Stimulated activated CD8-positive, alpha-beta memory T cell treated with anti-CD3 and anti-CD28 coated beads, Interleukin-12 subunit alpha, Interleukin-12 subunit beta, amount 100 ng/mL, for 24 hours (primary cell): ENCODE measurements at regions not wholly inside any gene's neighbourhood (a gene's known extent, or its start where the extent isn't known, plus 50 kb on each side); places are given as distances from the start of the nearest gene placed in this dataset.

ENCODE experiments used
- DNase-seq: peaks from one replicate; pipeline ENCODE4 v3.0.0-alpha.2; 2020; ENCODE audit errors: extremely low read depth

GRCh38 chr13:76446191-76446590 is 440.0 kb downstream of the KCTD12 start:
- no peak for DNase-seq

GRCh38 chr13:76440568-76440967 is 445.6 kb downstream of the KCTD12 start:
- DNase-seq: no peak

GRCh38 chr13:76439546-76439945 is 446.7 kb downstream of the KCTD12 start:
- no peak for DNase-seq

GRCh38 chr13:76438050-76438449 is 448.2 kb downstream of the KCTD12 start:
- no peak for DNase-seq

GRCh38 chr13:76425935-76426334 is 460.3 kb downstream of the KCTD12 start:
- no peak for DNase-seq

- no peak for DNase-seq
These were observed 465.2 kb downstream of the KCTD12 start for GRCh38 chr13:76421011-76421410.

- no peak for DNase-seq
These were observed 467.8 kb downstream of the KCTD12 start for GRCh38 chr13:76418404-76418803.

GRCh38 chr13:76414320-76414719 is 471.9 kb downstream of the KCTD12 start:
- DNase-seq: no peak

- no peak for DNase-seq
These were observed 480.0 kb downstream of the KCTD12 start for GRCh38 chr13:76406243-76406642.

- no peak for DNase-seq
These were observed 487.8 kb downstream of the KCTD12 start for GRCh38 chr13:76398425-76398824.

- DNase-seq: no peak
These were observed 488.8 kb downstream of the KCTD12 start for GRCh38 chr13:76397413-76397812.

- no peak for DNase-seq
These were observed 496.9 kb downstream of the KCTD12 start for GRCh38 chr13:76389321-76389720.

GRCh38 chr13:76387566-76387965 is 498.6 kb downstream of the KCTD12 start:
- DNase-seq: no peak

- DNase-seq: no peak
These were observed 499.9 kb downstream of the KCTD12 start for GRCh38 chr13:76386321-76386720.

- no peak for DNase-seq
These were observed 500.6 kb downstream of the KCTD12 start for GRCh38 chr13:76385586-76385985.

GRCh38 chr13:76383676-76384461 is 502.3 kb downstream of the KCTD12 start:
- DNase-seq: no peak

GRCh38 chr13:76380446-76381065 is 505.6 kb downstream of the KCTD12 start:
- no peak for DNase-seq

GRCh38 chr13:76379341-76380105 is 506.7 kb downstream of the KCTD12 start:
- no peak for DNase-seq

GRCh38 chr13:76378767-76379166 is 507.4 kb downstream of the KCTD12 start:
- no peak for DNase-seq

- no peak for DNase-seq
These were observed 522.4 kb downstream of the KCTD12 start for GRCh38 chr13:76363682-76364289.

- DNase-seq: no peak
These were observed 524.3 kb downstream of the KCTD12 start for GRCh38 chr13:76361868-76362267.

GRCh38 chr13:76351541-76352229 is 534.5 kb downstream of the KCTD12 start:
- no peak for DNase-seq
